Cardiac fibroblast (primary cell): ENCODE measurements at regions not wholly inside any gene's neighbourhood (a gene's known extent, or its start where the extent isn't known, plus 50 kb on each side); places are given as distances from the start of the nearest gene placed in this dataset.

Experiments
- DNase-seq, 2 donors: peaks; one replicate each; pipeline versions ENCODE4 v3.0.0 to v3.0.0-alpha.2; 2010; ENCODE audit warnings: low read depth in 2 of 2
- H3K4me3 ChIP-seq, 2 donors: replicated peaks in 1 of 2; 1 replicate in 1 of 2; 2 replicates in 1 of 2; pipeline ENCODE4 v1.5.1; 2011; ENCODE audit warnings: low read depth in 2 of 2, low read length in 2 of 2, mild to moderate bottlenecking in 2 of 2, moderate library complexity in 1 of 2
- CTCF ChIP-seq: IDR thresholded peaks from one replicate; pipeline ENCODE4 v1.5.1; 2011; ENCODE audit warnings: low read depth, mild to moderate bottlenecking, low read length, inconsistent platforms

GRCh38 chr19:31418055-31418454 lies 68.8 kb upstream of the TSHZ3 start:
- no peak overlapping the region for H3K4me3 ChIP-seq
- DNase-seq = no peak
- TF ChIP-seq CTCF = no peak

- H3K4me3 ChIP-seq = no peak overlapping the region
- DNase-seq = no peak
- TF ChIP-seq CTCF = no peak
Measured at GRCh38 chr19:31418692-31419430, 69.6 kb upstream of the TSHZ3 start.

- DNase-seq = no peak
- no peak for TF ChIP-seq CTCF
- H3K4me3 ChIP-seq = no peak overlapping the region
Measured at GRCh38 chr19:31419871-31420445, 70.7 kb upstream of the TSHZ3 start.

GRCh38 chr19:31421082-31421481 lies 71.8 kb upstream of the TSHZ3 start:
- TF ChIP-seq CTCF = no peak
- DNase-seq = no peak
- no peak overlapping the region for H3K4me3 ChIP-seq

- H3K4me3 ChIP-seq = no peak overlapping the region
- DNase-seq = no peak
- TF ChIP-seq CTCF = no peak
Measured at GRCh38 chr19:31421856-31422255, 72.6 kb upstream of the TSHZ3 start.

- TF ChIP-seq CTCF = no peak
- DNase-seq = no peak
- no peak overlapping the region for H3K4me3 ChIP-seq
Measured at GRCh38 chr19:31423896-31424295, 74.7 kb upstream of the TSHZ3 start.
